NCI-H2227 treated with DMSO at 0.1 percent for 48 hours (cell line): ENCODE measurements at regions not wholly inside any gene's neighbourhood (a gene's known extent, or its start where the extent isn't known, plus 50 kb on each side); places are given as distances from the start of the nearest gene placed in this dataset.
"Not testable (repeated sequence)": the region's sequence is repeated elsewhere in the genome, so short reads cannot be mapped to it uniquely, and the experiment has no call there.

Source experiments
- DNase-seq: peaks from one replicate; lab custom pipeline; 2025; lab: John Stamatoyannopoulos, UW

DNA sequence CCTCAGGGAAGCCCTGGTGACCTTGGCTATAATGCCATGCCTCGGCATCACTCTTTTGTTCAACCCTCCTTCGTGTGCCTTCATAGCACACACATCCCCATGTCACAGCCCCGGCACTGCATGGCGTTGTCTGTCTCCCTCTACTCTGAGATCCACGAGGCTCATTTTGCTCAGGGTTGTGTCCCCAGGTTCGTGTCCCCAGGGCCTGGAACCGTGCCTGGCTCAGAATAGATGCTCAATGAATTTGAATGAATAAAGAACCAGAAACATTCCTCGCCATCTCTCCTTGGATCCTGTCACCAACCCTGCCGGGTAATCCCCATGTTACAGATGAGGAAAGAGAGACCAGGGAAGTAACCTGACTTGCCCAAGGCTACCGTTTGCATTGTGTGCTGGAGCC, 177.3 kb downstream of the PTPRU start:
- no peak for DNase-seq

- DNase-seq = no peak
Measured at GRCh38 chr1:29412591-29412990, 176.3 kb downstream of the PTPRU start.

- DNase-seq = no peak
Measured at GRCh38 chr1:29410476-29410875, 174.2 kb downstream of the PTPRU start.

GRCh38 chr1:29409616-29410015, 173.3 kb downstream of the PTPRU start:
- DNase-seq = no peak

- DNase-seq = no peak
Measured at GRCh38 chr1:29408831-29409605, 172.7 kb downstream of the PTPRU start.

- no peak for DNase-seq
Measured at GRCh38 chr1:29406814-29407213, 170.5 kb downstream of the PTPRU start.

- not testable (repeated sequence) for DNase-seq
Measured at GRCh38 chr1:29400203-29400602, 163.9 kb downstream of the PTPRU start.

GRCh38 chr1:29399465-29399864, 163.1 kb downstream of the PTPRU start:
- DNase-seq = no peak

GRCh38 chr1:29398431-29398830, 162.1 kb downstream of the PTPRU start:
- no peak for DNase-seq

DNA sequence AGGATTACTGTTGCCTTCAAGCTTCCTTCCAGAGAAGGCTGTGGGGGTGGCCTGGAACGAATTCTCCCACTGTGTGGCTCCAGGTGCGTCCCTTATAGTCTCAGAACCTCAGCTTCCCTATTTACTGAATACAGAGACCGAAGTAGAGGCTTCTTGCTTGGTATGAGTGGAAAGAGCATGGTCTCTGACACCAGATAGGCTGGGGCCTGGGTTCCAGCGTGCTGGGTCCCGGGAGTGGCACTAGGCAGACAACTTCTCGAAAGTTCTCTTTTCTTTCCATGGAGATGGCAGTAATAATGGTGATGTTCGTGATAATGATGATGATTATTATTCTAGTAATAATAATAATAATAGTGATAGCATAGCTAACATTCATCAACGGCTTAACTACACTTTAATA, 161.7 kb downstream of the PTPRU start:
- DNase-seq = no peak

GRCh38 chr1:29397256-29397590, 160.9 kb downstream of the PTPRU start:
- DNase-seq = peak; percentile 41

DNA sequence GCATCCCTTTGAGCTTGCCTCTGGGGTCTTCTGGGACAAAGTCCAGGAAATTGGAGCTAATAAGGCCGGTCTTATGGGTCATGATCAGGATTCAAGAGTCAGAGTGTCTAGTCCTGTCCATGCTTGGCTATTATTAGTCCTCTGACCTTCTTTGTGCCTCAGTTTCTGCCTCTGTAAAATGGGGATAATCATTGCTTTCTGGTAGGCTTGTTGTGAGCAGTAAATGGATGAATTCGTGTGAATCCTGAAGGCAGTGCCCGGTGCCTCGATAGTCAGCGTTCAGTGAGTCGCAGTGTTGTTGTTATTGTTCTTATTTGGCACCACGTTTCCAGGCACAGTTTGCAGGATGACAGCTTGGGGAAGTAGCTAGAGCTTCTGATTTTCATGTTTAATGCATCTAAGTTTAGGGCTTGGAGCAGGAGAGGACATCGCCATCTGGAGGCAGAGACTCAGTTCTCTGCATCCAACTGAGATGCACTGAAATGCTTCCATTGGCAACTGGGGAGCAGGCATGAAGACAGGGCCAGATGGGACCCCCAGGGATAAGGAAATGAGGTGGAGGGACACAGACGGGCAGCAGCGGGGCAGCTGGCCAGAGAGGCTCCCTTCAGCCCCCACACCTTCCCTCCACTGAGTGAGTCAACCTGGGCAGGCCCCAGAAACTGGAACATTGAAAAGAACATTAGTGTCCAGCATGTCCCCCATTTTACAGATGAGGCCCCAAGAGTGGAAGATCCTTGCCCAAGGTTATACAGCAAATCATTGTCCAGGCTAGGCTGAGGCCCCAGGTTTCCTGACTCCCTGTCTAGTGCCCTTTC, 160.3 kb downstream of the PTPRU start:
- no peak for DNase-seq

- DNase-seq = no peak
Measured at GRCh38 chr1:29395736-29396437, 159.6 kb downstream of the PTPRU start.

- no peak for DNase-seq
Measured at GRCh38 chr1:29394521-29395225, 158.4 kb downstream of the PTPRU start.

DNA sequence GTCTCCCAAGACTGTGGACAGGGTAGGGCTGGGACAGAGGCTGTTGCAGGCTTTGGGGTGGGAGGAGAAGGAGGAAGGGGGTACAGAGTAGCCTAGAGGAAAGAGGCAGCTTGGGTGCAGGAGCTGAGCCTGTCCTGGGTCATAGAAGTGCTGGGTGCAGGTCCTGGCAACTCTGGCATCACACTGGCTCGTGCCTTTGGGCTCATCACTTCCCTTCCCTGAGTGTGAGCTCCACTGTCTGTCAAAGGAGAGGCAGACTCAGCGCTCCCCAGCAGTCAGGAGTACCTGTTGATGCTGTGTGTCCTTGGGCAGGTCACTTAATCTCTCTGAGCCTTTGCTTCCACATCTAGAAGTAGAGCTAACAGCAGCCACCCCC, 157.1 kb downstream of the PTPRU start:
- no peak for DNase-seq

GRCh38 chr1:29392486-29393450, 156.4 kb downstream of the PTPRU start:
- no peak for DNase-seq

DNA sequence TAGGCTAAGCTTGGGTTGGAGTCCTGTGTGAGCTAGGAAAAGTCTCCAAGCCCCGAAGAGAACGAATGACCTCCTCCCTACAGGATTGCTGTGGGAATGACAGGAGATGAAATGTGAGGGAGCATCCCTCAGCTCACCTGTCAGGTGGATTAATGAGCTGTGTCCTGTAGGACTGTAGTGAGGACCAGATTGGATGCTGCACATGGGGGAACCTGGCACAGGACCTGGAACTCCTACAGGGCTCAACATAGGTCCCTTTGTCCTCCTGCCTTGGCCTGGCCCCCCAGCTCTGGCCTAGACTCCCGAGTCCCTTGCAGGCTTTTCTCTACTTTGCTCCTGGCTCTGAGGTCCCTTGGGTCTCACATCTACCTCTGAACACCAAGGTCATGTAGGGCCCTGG, 155.7 kb downstream of the PTPRU start:
- no peak for DNase-seq

DNA sequence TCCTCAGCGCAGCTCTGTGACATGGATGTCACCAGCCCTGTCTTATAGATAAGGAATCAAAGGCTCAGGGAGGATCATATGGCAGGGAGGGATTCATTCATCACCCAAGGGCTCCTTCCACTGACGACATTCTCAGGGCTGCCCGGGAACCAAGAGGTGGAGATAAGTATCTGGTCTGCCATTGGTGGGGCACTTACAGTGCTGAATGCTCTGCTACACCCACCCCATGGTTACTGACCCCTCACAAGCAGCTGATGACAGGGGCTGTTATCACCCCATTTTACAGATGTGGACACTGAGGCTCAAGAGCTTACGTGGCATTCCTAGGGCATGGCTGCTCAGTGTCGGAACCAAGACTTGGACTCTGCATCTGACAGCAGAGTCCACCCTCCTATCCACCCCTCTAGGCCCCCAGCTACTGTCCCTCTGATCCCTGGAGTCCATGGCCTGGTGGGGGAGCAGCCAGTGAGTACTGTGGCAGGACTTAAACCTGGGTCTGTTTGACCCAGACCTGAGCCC, 155.1 kb downstream of the PTPRU start:
- DNase-seq = no peak

DNA sequence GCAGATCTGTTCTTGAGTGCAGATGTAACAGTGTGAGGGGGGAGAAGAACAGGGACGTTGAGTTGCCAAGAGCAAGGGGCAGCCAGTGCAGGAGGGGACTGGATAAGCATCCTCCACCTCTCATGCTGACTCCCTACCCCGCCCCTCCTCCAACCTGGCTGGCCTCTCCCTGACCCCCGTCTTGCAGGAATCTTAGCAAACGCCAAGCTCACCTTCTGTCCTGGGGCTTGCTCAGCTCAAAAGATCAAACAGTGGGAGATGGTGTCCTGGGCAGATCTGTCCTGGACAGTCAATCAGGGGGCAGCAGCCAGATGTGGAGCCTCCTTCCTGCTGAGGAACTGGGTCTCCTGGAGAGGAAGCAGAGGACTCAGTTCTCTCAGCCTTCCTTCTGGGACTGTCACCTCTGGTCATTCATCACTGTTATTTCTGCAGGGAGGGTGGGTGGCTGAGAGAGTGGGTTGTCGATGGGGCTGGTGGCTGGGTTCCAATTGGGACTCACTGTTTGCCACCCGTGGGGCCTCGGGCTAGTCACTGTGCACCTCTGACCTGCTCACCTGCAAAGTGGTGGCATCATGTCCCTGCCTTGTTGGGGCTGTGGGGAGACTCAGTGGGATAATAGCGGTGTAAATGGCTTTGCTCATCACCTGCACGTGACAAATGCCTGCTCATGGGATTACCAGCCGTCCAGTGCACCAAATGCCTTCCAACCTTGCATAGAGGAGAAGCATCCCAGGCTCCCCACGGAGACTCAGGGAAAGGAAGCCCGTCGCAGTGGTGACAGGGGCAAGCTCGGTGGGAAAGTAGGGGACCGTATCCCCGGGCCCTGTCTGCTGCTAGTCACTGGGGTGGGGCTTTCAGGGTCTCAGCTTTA, 154.4 kb downstream of the PTPRU start:
- DNase-seq = no peak

- DNase-seq = no peak
Measured at GRCh38 chr1:29390075-29390474, 153.8 kb downstream of the PTPRU start.
